HG03066 (cell line): ENCODE measurements at regions not wholly inside any gene's neighbourhood (a gene's known extent, or its start where the extent isn't known, plus 50 kb on each side); places are given as distances from the start of the nearest gene placed in this dataset.
"Not testable (repeated sequence)": the region's sequence is repeated elsewhere in the genome, so short reads cannot be mapped to it uniquely, and the experiment has no call there.

ENCODE experiments used
- ATAC-seq: cut with Tn5 transposase; IDR thresholded peaks from one replicate; pipeline ENCODE4 v1.9.1; 2021; ENCODE audit warnings: low read depth; ENCODE audit not compliant: unreplicated experiment

- no peak for ATAC-seq
Measured at GRCh38 chr2:8132351-8132831, 549.5 kb upstream of the ID2 start.

DNA sequence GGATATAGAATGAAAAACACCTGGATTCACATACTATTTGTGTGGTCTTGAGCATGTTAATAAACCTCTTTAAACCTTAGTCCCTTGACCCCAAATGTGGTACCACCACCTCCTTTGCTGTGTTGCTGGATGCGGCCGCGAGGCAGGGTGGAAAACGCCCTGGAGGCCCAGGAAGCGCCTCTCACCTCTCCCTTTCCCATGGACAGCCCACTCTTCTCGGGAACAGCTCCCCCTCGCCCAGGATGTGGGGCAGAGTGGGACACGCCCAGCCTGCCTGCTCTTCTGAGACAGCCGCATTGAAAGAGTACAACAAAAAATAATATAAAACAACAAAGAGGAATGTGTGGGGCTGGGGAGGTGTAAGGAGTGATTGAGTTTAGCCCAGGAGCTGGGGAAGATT lies 549.0 kb upstream of the ID2 start:
- no peak for ATAC-seq

DNA sequence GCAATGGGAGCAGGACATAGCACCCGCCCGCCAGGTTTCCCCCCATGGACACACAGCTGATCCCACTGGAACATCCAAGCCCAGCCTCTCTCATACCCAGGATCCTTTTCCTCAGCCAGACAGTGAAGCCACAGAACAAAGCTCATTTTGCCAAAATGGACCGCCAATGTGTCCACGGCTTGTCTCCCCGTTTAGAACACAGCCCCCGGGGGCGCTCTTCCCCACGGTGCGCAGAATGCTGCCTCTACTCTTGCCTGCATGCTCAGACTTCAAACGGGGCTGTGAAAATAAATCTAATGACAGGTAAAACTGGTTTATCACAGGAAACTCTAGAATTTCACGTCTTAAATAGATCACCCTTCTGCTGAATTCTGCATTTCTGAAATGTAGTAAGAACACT lies 548.5 kb upstream of the ID2 start:
- ATAC-seq = no peak

DNA sequence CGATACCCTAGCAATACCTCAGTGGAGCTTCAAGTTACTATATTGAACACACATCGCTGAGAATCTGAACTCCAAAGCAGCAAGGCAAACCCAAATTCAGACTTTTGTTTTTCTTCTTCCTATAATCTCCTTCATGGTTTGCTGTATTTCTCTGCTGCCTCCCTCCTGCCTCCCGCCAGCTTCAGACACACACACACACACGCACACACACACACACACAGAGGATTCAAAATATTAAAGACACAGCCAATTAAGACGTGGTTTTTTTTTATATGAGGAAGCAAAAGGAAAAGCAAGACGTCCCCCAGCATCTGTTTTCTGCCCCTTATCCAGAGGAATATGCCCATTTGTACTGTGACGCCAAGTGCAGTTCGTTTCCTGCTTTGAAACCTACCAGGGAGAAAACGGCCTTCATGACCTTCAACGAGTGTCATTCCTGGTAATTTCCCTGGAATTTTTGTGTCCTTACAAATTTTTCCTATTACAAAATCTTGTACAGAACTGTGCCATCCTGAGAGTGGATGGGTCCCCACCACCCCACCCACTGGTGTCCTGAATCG lies 547.9 kb upstream of the ID2 start:
- no peak for ATAC-seq

- ATAC-seq = no peak
Measured at GRCh38 chr2:8134473-8134932, 547.4 kb upstream of the ID2 start.

- no peak for ATAC-seq
Measured at GRCh38 chr2:8134985-8135682, 546.7 kb upstream of the ID2 start.

DNA sequence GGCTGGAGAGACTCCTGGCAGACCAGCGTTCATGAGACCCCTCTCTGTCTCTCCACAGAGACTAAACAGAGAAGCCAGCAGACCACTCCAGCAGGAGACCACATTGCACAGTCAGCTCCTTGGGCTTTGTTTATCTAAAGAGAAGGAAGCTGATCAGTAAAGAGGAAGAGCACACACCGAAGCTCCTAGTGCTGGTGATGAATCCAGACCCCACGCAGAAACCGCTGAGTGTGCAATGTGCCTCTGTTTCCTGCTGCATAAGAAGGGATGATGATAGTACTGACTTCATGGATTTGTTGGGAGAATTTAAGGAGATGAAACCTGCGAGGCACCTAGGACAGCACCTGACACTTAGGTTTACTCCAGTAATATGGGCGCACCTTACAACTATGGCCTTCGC lies 544.1 kb upstream of the ID2 start:
- no peak for ATAC-seq

- no peak for ATAC-seq
Measured at GRCh38 chr2:8138525-8138922, 543.3 kb upstream of the ID2 start.

GRCh38 chr2:8138923-8139667 lies 542.8 kb upstream of the ID2 start:
- no peak for ATAC-seq

DNA sequence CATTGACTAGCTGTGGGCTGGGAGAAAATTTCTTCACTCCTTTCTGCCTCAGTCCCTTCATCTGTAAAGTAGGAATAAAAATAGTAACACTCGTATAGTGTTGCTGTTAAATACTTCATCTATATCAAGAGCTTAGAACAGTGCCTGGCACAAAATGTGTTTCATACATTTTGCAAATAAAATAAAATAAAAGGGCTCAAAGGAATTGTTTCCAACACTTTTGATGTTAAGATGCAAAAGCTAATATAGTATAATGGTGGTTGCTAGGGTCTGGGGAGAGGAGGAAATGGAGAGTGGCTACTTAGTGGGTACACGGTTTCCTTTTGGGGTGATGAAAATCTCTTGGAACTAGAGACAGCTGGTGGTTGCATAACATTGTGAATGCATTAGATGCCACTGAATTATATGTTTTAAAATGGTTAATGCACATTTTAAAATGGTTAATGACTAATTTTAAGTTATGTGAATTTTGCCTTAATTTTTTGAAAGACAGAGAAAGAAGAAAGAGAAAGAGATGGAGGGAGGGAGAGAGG lies 542.1 kb upstream of the ID2 start:
- ATAC-seq = no peak

GRCh38 chr2:8141079-8141707 lies 540.7 kb upstream of the ID2 start:
- no peak for ATAC-seq

DNA sequence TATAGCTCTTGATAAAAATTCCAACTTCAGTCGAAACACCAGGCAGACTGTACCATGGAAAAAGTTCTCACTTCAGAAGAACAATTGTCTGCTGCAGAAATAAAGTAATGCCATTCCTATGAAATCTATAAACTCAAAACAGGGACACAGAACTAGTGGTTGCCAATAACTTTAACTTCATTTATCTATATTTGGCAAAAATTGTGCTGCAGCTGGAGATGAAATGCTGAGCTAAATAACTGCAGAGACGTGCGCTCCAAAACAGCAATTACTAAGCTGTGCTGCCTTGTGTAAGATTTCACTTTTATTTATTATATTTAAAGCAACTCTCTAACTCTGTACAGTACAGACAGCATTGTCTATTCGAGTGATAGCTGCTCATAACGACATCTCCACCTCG lies 540.1 kb upstream of the ID2 start:
- no peak for ATAC-seq

GRCh38 chr2:8142461-8142860 lies 539.4 kb upstream of the ID2 start:
- ATAC-seq = no peak

- ATAC-seq = no peak
Measured at GRCh38 chr2:8144131-8144631, 537.7 kb upstream of the ID2 start.

DNA sequence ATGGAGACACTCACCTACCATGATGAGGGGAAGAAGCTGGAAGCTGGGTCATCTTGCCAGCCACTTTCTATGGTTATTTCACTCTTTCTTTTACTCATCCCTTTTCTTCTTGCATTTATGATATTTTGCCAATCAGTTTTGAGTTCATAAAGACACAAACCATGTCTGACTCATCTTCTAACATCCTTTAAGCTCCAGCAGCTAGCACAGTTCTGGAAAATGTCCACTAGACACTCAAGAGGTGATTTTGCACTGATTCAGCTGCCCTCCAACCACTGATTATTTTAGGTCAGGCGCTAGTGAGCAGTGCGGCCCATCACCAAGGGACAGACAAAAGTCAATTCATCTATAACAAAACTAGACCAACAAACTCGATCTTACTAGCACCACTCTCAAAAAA lies 537.1 kb upstream of the ID2 start:
- ATAC-seq = no peak

- ATAC-seq = not testable (repeated sequence)
Measured at GRCh38 chr2:8145375-8145774, 536.5 kb upstream of the ID2 start.

DNA sequence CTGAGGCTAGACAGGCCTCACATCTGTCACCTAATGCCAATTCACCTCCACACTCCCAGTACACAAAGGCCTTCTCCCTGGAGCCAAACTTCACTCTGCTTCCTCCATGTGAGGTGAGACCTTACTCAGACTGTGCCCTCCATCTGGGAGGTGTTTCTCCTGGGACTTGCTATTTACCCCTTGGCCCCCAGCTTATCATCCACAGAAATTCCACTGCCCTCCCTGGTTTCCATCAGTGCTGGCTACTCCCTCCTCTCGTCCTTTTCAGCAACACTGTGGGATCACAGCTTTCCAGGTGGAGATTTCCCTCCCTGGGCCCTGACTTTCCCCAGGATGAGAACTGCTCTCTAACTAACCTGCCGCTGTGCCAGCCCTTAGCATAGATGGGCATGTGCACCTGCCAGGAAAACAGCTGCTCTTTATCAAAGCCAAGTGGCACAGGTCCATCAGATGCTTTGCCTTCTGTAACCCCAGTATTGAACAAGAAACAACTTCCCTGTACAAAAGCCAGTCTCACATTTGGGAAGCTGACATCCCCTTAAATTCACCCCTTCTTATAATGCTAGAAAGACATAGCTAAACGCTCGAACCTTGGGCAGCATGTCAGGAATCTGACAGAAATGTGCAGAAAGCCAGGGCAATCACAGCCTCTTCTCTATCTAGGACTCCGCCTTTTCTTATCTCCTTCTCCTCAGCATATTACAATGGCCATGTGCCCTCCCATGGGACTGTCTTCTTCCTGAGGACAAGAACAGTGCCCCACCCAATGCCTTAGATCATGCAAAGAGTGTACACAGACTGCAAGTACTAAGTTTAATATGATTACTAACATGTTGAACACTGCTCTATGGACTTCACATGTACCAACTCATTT lies 535.5 kb upstream of the ID2 start:
- no peak for ATAC-seq

GRCh38 chr2:8148260-8149006 lies 533.4 kb upstream of the ID2 start:
- ATAC-seq = no peak

DNA sequence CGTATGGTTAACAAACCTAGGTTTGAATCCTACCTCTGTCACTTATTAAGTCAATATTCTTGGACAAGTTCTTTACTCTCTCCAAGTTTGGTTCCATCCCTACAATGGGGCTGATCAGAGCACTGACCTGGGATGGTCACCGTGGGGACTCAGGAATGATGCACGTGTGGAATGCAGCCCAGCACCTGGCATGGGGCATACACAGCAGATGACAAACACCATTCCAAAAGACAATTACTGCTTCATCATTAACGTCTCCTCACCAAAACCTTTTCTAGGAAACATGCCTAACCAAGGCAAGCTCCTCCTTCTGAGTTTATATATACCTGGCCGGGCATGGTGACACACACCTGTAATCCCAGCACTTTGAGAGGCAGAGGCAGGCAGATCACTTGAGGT lies 532.9 kb upstream of the ID2 start:
- ATAC-seq = no peak
